HG02973 (cell line): ENCODE measurements at regions not wholly inside any gene's neighbourhood (a gene's known extent, or its start where the extent isn't known, plus 50 kb on each side); places are given as distances from the start of the nearest gene placed in this dataset.
"Not testable (repeated sequence)": the region's sequence is repeated elsewhere in the genome, so short reads cannot be mapped to it uniquely, and the experiment has no call there.

Source experiments
- ATAC-seq: cut with Tn5 transposase; IDR thresholded peaks from one replicate; pipeline ENCODE4 v1.9.1; 2021; ENCODE audit warnings: moderate library complexity; ENCODE audit not compliant: unreplicated experiment

- ATAC-seq, result no peak
Observed at GRCh38 chr6:156455847-156456246, 321.3 kb upstream of the ARID1B start.

- ATAC-seq, result no peak
Observed at GRCh38 chr6:156454867-156455266, 322.3 kb upstream of the ARID1B start.

- ATAC-seq, result no peak
Observed at GRCh38 chr6:156451726-156452125, 325.5 kb upstream of the ARID1B start.

DNA sequence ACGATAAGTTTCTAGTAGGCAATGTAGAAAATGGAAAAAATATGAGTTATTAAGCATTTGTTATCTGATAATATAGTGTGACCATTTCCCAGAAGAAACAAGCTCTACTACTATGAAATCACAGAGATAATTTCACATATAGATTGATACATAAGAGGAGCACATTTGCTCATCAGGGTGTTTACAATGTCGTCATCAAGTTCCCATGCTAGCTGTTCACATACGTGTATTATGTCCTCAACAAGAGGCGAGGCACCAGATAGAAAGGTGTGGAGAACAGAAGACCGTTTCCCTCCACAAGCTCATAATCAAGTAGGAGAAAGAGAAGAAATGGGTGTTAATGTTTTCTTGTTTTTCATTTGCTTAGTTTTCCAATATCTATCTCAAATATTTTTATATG is 326.1 kb upstream of the ARID1B start:
- ATAC-seq, result no peak

GRCh38 chr6:156450421-156450820 is 326.8 kb upstream of the ARID1B start:
- no peak for ATAC-seq

GRCh38 chr6:156449569-156449968 is 327.6 kb upstream of the ARID1B start:
- no peak for ATAC-seq

DNA sequence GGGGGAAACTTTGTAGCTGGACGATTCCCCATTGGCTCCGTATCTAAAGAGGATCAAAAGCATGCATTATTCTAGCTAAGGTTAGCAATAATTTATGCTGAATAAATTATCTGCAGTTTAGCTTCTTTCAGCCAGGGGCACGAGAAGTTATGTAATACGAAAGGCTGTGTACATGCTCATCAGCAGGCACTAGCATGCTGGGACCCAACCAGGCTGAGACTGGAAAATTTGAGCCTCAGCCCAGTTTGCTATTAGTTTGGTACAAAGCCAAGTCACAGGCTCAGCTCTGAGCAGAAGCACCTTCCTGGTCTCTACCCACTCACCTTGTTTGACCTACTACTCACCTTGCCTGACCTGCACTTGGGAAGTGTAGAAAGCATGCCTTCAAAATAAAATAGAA is 328.1 kb upstream of the ARID1B start:
- no peak for ATAC-seq

GRCh38 chr6:156448579-156448978 is 328.6 kb upstream of the ARID1B start:
- no peak for ATAC-seq

GRCh38 chr6:156440688-156441087 is 336.5 kb upstream of the ARID1B start:
- ATAC-seq, result no peak

- no peak for ATAC-seq
Observed at GRCh38 chr6:156438350-156438923, 338.7 kb upstream of the ARID1B start.

GRCh38 chr6:156437121-156437879 is 339.9 kb upstream of the ARID1B start:
- no peak for ATAC-seq

GRCh38 chr6:156434795-156435190 is 342.4 kb upstream of the ARID1B start:
- ATAC-seq, result no peak

GRCh38 chr6:156434049-156434794 is 343.0 kb upstream of the ARID1B start:
- ATAC-seq, result no peak

DNA sequence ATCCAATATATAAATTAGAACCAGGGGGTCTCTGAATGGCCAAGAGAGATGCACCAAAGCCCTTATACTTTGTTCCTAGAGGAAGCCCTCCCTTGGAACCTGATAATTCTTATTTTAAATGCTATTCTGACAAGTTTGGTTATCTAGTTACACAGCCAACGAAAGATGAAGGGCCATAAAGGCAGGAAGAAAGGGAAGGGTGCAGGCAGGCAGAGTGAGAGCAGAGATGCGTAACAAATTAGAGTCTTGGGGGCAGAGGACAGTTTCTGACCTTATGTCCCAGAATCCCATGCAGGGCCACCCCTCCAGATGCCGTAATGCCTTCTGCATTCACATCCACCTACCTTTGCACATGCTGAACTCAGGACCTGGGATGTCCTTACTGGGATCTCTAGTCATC is 344.6 kb upstream of the ARID1B start:
- no peak for ATAC-seq

GRCh38 chr6:156430386-156430785 is 346.8 kb upstream of the ARID1B start:
- ATAC-seq, result no peak

DNA sequence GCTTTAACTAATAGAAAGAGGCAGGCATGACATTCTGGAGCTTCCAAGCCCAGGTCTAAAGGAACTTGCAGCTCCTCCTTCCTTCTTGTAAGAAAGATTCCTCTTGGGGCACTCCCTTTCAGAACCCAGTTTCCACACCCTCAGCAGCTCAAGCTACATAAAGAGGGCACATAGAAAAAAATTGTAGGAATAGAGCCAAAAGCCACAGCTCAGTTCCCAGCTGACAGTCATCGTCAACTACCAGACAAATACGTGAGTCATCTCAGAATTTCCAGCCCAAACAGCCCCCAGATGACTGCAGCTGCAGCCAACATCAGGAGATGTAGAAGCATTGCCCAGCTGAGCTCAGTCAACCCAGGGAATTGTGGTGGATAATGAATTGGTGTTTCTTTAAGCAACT is 349.8 kb upstream of the ARID1B start:
- no peak for ATAC-seq

- no peak for ATAC-seq
Observed at GRCh38 chr6:156425359-156426020, 351.7 kb upstream of the ARID1B start.

DNA sequence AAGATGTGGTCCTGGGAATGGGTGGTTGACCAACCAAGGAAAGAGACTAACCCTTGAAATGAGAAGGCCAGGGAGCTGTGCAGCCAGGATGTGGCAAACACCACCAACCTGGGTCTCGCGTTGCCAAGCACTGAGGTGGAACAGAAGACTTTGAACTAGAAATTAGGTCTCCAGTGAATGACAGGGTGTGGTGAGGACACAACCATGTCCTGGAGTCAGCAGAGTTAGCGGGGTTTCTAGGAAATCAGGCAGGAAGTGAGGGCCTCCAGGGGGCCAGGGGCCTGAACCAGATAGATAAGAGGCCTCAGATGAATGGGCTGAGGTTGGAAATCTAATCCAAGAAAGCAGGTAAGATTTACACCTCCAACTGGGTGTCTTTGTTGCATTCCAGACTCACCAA is 353.3 kb upstream of the ARID1B start:
- no peak for ATAC-seq

DNA sequence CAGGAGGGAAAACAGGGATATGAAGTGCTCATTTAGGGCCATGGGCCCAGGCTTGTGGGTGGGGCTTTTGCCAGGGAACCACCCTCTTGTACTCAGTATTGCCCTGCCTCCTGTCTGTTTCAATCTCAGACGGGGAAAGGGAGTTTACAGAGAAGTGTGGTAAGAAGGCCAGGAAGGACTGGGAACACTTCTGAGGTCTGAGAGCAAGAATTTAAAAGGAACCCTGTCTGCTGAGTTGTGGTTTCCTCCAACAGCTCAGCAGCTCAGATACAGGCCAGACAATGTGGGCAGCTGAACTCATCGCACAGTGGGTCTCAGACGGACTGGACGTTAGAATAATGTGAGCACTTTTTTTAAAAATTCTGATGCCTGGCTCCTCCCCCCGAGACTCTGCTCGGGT is 354.1 kb upstream of the ARID1B start:
- no peak for ATAC-seq

DNA sequence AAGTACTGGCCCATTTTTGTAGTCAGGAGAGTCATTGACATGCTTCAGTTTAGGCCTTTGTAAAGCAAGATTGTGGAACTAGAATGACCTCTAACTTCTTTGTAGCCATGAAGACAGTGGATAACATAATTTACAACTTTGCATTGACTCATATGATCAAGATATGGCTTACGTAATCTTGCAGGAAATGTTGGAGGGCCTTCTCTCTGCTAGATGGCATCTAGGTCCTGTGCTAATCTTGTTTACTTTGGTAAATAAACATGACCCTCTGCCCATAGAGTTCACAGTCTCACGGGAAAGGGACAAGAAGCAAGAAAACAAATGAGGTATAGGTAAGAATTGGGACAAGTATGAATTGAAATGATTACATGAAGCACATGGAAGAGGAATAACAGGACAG is 355.2 kb upstream of the ARID1B start:
- ATAC-seq, result no peak

- ATAC-seq, result not testable (repeated sequence)
Observed at GRCh38 chr6:156421301-156421700, 355.9 kb upstream of the ARID1B start.
